Colonic mucosa (tissue), 4 donors: ENCODE measurements at regions not wholly inside any gene's neighbourhood (a gene's known extent, or its start where the extent isn't known, plus 50 kb on each side); places are given as distances from the start of the nearest gene placed in this dataset.

Source experiments
- DNase-seq: peaks from one replicate; pipeline ENCODE4 v3.0.0-alpha.2; 2020
- H3K27ac ChIP-seq: fragments of 200-600 bp; one replicate; pipeline ENCODE4 v1.8.0; 2021
- H3K27me3 ChIP-seq: fragments of 200-600 bp; one replicate; pipeline ENCODE4 v1.8.0; 2021
- H3K36me3 ChIP-seq: fragments of 200-600 bp; one replicate; pipeline ENCODE4 v1.8.0; 2021
- H3K4me1 ChIP-seq: fragments of 200-600 bp; one replicate; pipeline ENCODE4 v1.8.0; 2021; ENCODE audit warnings: mild to moderate bottlenecking
- H3K4me3 ChIP-seq: fragments of 200-600 bp; one replicate; pipeline ENCODE4 v1.8.0; 2021
- H3K9ac ChIP-seq, 2 donors: one replicate each; pipeline ENCODE4 v1.7.0; 2013; ENCODE audit warnings: control low read depth in 2 of 2, low read depth in 2 of 2, low read length in 2 of 2
- H3K9me3 ChIP-seq: fragments of 200-600 bp; one replicate; pipeline ENCODE4 v1.8.0; 2021
- CTCF ChIP-seq: fragments of 200-600 bp; IDR thresholded peaks from one replicate; pipeline ENCODE4 v1.8.0; 2022; ENCODE audit warnings: antibody characterized with exemption, mild to moderate bottlenecking
- intact Hi-C: fragments of 100-400 bp; cut with DNase I; formaldehyde crosslinking; loops from one replicate; pipeline ENCODE4 v1.14.1; 2022
- donor health status: healthy.
- donor health status: DM: no; HTN: no; CAD: no.
- donor health status: DM: no; HTN: no; CAD: no.

GRCh38 chr4:34731070-34731469, 1513.2 kb downstream of the ARAP2 start:
- TF ChIP-seq CTCF, result no peak
- Histone ChIP-seq H3K9ac (no peak overlapping the region), H3K9me3 (no peaks in the 10 kb centered on the region), H3K4me1 (no peaks in the 10 kb centered on the region), H3K4me3 (no peak overlapping the region), H3K27me3 (no peaks in the 10 kb centered on the region), H3K36me3 (no peaks in the 10 kb centered on the region), H3K27ac (no peak overlapping the region)
- intact Hi-C loops, result no loop called here
- no peak for DNase-seq

GRCh38 chr4:34732176-34732950, 1512.0 kb downstream of the ARAP2 start:
- Histone ChIP-seq H3K27me3 (no peaks in the 10 kb centered on the region), H3K27ac (no peak overlapping the region), H3K4me3 (no peak overlapping the region), H3K9me3 (no peaks in the 10 kb centered on the region), H3K4me1 (no peaks in the 10 kb centered on the region), H3K9ac (no peak overlapping the region), H3K36me3 (no peaks in the 10 kb centered on the region)
- intact Hi-C loops, result no loop called here
- no peak for TF ChIP-seq CTCF
- DNase-seq, result no peak

GRCh38 chr4:34733185-34733941, 1511.0 kb downstream of the ARAP2 start:
- H3K27me3 ChIP-seq, result no peaks in the 10 kb centered on the region
- no peak overlapping the region for H3K4me3 ChIP-seq
- intact Hi-C loops, result no loop called here
- no peaks in the 10 kb centered on the region for H3K9me3 ChIP-seq
- no peaks in the 10 kb centered on the region for H3K36me3 ChIP-seq
- no peak for DNase-seq
- no peak overlapping the region for H3K27ac ChIP-seq
- TF ChIP-seq CTCF, result no peak
- H3K9ac ChIP-seq, result no peak overlapping the region
- no peaks in the 10 kb centered on the region for H3K4me1 ChIP-seq

- no peaks in the 10 kb centered on the region for H3K36me3 ChIP-seq
- H3K4me1 ChIP-seq, result no peaks in the 10 kb centered on the region
- H3K27me3 ChIP-seq, result no peaks in the 10 kb centered on the region
- no peak for TF ChIP-seq CTCF
- H3K9ac ChIP-seq, result no peak overlapping the region
- H3K27ac ChIP-seq, result no peak overlapping the region
- intact Hi-C loops, result no loop called here
- no peak overlapping the region for H3K4me3 ChIP-seq
- no peaks in the 10 kb centered on the region for H3K9me3 ChIP-seq
- no peak for DNase-seq
These were observed 1477.4 kb downstream of the ARAP2 start for GRCh38 chr4:34766935-34767334.

GRCh38 chr4:34767407-34767806, 1476.9 kb downstream of the ARAP2 start:
- Histone ChIP-seq H3K27me3 (no peaks in the 10 kb centered on the region), H3K36me3 (no peaks in the 10 kb centered on the region), H3K4me3 (no peak overlapping the region), H3K27ac (no peak overlapping the region), H3K9me3 (no peaks in the 10 kb centered on the region), H3K4me1 (no peaks in the 10 kb centered on the region), H3K9ac (no peak overlapping the region)
- no peak for DNase-seq
- intact Hi-C loops, result no loop called here
- TF ChIP-seq CTCF, result no peak
